OCI-LY1 (cell line): ENCODE measurements at regions not wholly inside any gene's neighbourhood (a gene's known extent, or its start where the extent isn't known, plus 50 kb on each side); places are given as distances from the start of the nearest gene placed in this dataset.

ENCODE experiments used
- H2AFZ ChIP-seq: fragments of 200-600 bp; sonication (generic), shearing (Covaris generic); 2 replicates; pipeline ENCODE4 v1.6.0; 2014; ENCODE audit warnings: antibody characterized with exemption, mild to moderate bottlenecking, low read length
- H3F3A ChIP-seq: fragments of 200-600 bp; sonication (generic), shearing (Covaris generic); 2 replicates; pipeline ENCODE4 v1.6.0; 2014; ENCODE audit warnings: mild to moderate bottlenecking, antibody characterized with exemption, low read length, moderate library complexity; ENCODE audit not compliant: insufficient read depth
- H3K27ac ChIP-seq: fragments of 200-600 bp; sonication (generic); 2 replicates; pipeline ENCODE4 v1.5.1; 2014; ENCODE audit warnings: low read length, mixed run types, mild to moderate bottlenecking, low read depth; ENCODE audit not compliant: poor library complexity, severe bottlenecking
- H3K27me3 ChIP-seq: fragments of 200-600 bp; sonication (generic); 2 replicates; pipeline ENCODE4 v1.6.0; 2014; ENCODE audit warnings: antibody characterized with exemption, mild to moderate bottlenecking, low read length, moderate library complexity; ENCODE audit not compliant: insufficient read depth
- H3K36me3 ChIP-seq: fragments of 200-600 bp; sonication (generic); 2 replicates; pipeline ENCODE4 v1.6.1; 2014; ENCODE audit warnings: mild to moderate bottlenecking, antibody characterized with exemption, low read length, moderate library complexity, mixed read lengths; ENCODE audit not compliant: insufficient read depth
- H3K4me1 ChIP-seq: fragments of 200-600 bp; sonication (generic); 2 replicates; pipeline ENCODE4 v1.5.1; 2014; ENCODE audit warnings: mild to moderate bottlenecking, low read length, moderate library complexity; ENCODE audit not compliant: insufficient read depth, severe bottlenecking
- H3K4me2 ChIP-seq: fragments of 200-600 bp; sonication (generic), shearing (Covaris generic); 2 replicates; pipeline ENCODE4 v1.6.1; 2014; ENCODE audit warnings: low read length
- H3K4me3 ChIP-seq: fragments of 200-600 bp; sonication (generic); 2 replicates; pipeline ENCODE4 v1.5.1; 2014; ENCODE audit warnings: low read length, low read depth, mild to moderate bottlenecking, mixed read lengths; ENCODE audit not compliant: poor library complexity, severe bottlenecking
- H3K79me2 ChIP-seq: fragments of 200-600 bp; shearing (Covaris generic); 2 replicates; pipeline ENCODE4 v1.6.1; 2016; ENCODE audit warnings: mixed run types, low read length, mixed read lengths; ENCODE audit not compliant: insufficient read depth
- H3K9ac ChIP-seq: fragments of 200-600 bp; sonication (generic), shearing (Covaris generic); 2 replicates; pipeline ENCODE4 v1.6.1; 2014; ENCODE audit warnings: mild to moderate bottlenecking, low read length, mixed read lengths
- H3K9me2 ChIP-seq: fragments of 200-600 bp; sonication (generic), shearing (Covaris generic); 2 replicates; pipeline ENCODE4 v1.6.1; 2014; ENCODE audit warnings: low read depth, mild to moderate bottlenecking, low read length, mixed read lengths
- H3K9me3 ChIP-seq: fragments of 200-600 bp; shearing (Covaris generic); 2 replicates; pipeline ENCODE4 v1.6.1; 2014; ENCODE audit warnings: low read length, mixed read lengths
- H4K20me1 ChIP-seq: fragments of 200-600 bp; sonication (generic), shearing (Covaris generic); 2 replicates; pipeline ENCODE4 v1.6.0; 2016; ENCODE audit warnings: mild to moderate bottlenecking, low read length; ENCODE audit not compliant: insufficient read depth
- CTCF ChIP-seq: fragments of 200-600 bp; sonication (generic), shearing (Covaris generic); IDR thresholded peaks from 2 replicates; pipeline ENCODE4 v1.5.1; 2017; ENCODE audit warnings: mild to moderate bottlenecking, antibody characterized with exemption, low read length, moderate library complexity, mixed read lengths
- EZH2 ChIP-seq: fragments of 200-600 bp; sonication (generic), shearing (Covaris generic); IDR thresholded peaks from 2 replicates; pipeline ENCODE4 v1.8.0; 2017; ENCODE audit warnings: borderline replicate concordance, mixed run types, mild to moderate bottlenecking, antibody characterized with exemption, low read length, moderate library complexity, mixed read lengths

DNA sequence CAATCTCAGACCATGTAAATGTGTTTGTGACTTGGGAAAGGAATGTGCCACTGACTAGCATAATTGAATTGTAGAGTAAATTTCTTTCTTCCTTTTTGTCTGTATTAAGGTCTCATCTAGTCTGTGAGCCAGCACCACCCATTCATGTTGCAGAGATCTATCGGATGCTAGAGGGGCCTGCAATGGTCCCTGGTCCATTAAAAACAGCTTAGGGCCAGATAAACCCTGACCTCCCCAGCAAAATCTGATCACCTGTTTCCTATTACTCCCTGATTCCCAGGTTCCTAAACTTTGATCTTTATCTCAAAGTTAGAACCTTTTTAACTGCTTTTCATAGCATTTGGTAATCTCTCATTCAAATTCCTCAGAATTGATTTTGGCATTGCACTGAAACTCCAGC, 174.5 kb upstream of the POC5 start:
- no peak overlapping the region for H3K4me3 ChIP-seq
- H3K27ac ChIP-seq = no peak overlapping the region
- no peaks in the 10 kb centered on the region for H3F3A ChIP-seq
- H3K9ac ChIP-seq = no peak overlapping the region
- no peaks in the 10 kb centered on the region for H3K36me3 ChIP-seq
- H3K4me1 ChIP-seq = no peaks in the 10 kb centered on the region
- no peaks in the 10 kb centered on the region for H4K20me1 ChIP-seq
- no peak overlapping the region for H2AFZ ChIP-seq
- no peaks in the 10 kb centered on the region for H3K27me3 ChIP-seq
- no peaks in the 10 kb centered on the region for H3K79me2 ChIP-seq
- H3K4me2 ChIP-seq = no peak overlapping the region
- TF ChIP-seq CTCF = no peak
- TF ChIP-seq EZH2 = no peak
- H3K9me2 ChIP-seq = no peaks in the 10 kb centered on the region
- H3K9me3 ChIP-seq = no peaks in the 10 kb centered on the region

DNA sequence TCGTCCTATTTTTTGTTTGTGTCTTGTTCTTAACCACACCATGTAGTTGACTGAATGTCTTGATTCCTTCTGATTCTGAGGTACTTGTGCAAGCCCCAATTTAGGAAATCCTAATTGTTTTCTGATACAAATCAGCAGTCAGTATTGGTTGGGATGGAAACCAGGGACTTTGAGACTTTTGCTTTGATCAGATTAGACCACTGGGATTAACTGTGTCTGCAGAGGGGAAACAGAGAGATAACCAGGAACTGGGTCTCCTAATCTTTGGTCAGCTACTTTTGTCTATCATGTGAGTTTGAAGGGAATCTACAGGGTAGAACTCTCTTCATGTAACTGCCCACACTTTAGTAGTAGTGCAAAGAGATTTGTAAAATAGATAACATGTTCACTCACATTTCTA, 173.8 kb upstream of the POC5 start:
- Histone ChIP-seq H3K4me1 (no peaks in the 10 kb centered on the region), H3F3A (no peaks in the 10 kb centered on the region), H3K27me3 (no peaks in the 10 kb centered on the region), H3K9me2 (no peaks in the 10 kb centered on the region), H3K36me3 (no peaks in the 10 kb centered on the region), H3K27ac (no peak overlapping the region), H2AFZ (no peak overlapping the region), H3K79me2 (no peaks in the 10 kb centered on the region), H3K9ac (no peak overlapping the region), H3K4me2 (no peak overlapping the region), H3K9me3 (no peaks in the 10 kb centered on the region), H3K4me3 (no peak overlapping the region), H4K20me1 (no peaks in the 10 kb centered on the region)
- TF ChIP-seq EZH2 (no peak), CTCF (no peak)

- Histone ChIP-seq H3K4me3 (no peak overlapping the region), H2AFZ (no peak overlapping the region), H3F3A (no peaks in the 10 kb centered on the region), H3K4me2 (no peak overlapping the region), H3K9me3 (no peaks in the 10 kb centered on the region), H3K27ac (no peak overlapping the region), H3K36me3 (no peaks in the 10 kb centered on the region), H3K79me2 (no peaks in the 10 kb centered on the region), H3K27me3 (no peaks in the 10 kb centered on the region), H3K9ac (no peak overlapping the region), H4K20me1 (no peaks in the 10 kb centered on the region), H3K4me1 (no peaks in the 10 kb centered on the region), H3K9me2 (no peaks in the 10 kb centered on the region)
- TF ChIP-seq EZH2 (no peak), CTCF (no peak)
Observed at GRCh38 chr5:75890546-75890945, 173.3 kb upstream of the POC5 start.
